Trophoblast cell (in vitro differentiated cells and primary cell): ENCODE measurements at regions not wholly inside any gene's neighbourhood (a gene's known extent, or its start where the extent isn't known, plus 50 kb on each side); places are given as distances from the start of the nearest gene placed in this dataset.
"Not testable (repeated sequence)": the region's sequence is repeated elsewhere in the genome, so short reads cannot be mapped to it uniquely, and the experiment has no call there.

Experiments used
- DNase-seq, 2 donors: peaks; one replicate each; pipeline ENCODE4 v3.0.0-alpha.2; 2016
- H2AFZ ChIP-seq: 2 replicates; pipeline ENCODE4 v1.6.1; 2013; ENCODE audit warnings: low read length, moderate library complexity, mild to moderate bottlenecking; ENCODE audit not compliant: insufficient read depth, poor library complexity
- H2AK5ac ChIP-seq: 2 replicates; pipeline ENCODE4 v1.6.1; 2013; ENCODE audit warnings: mild to moderate bottlenecking, low read length
- H2BK120ac ChIP-seq: 2 replicates; pipeline ENCODE4 v1.6.1; 2013; ENCODE audit warnings: low read length, mild to moderate bottlenecking, moderate library complexity; ENCODE audit not compliant: insufficient read depth, poor library complexity
- H2BK12ac ChIP-seq: 2 replicates; pipeline ENCODE4 v1.6.1; 2013; ENCODE audit warnings: mild to moderate bottlenecking, low read length, moderate library complexity
- H2BK5ac ChIP-seq: 2 replicates; pipeline ENCODE4 v1.6.1; 2013; ENCODE audit warnings: low read length, low read depth, moderate library complexity, mild to moderate bottlenecking; ENCODE audit not compliant: poor library complexity
- H3K14ac ChIP-seq: 2 replicates; pipeline ENCODE4 v1.6.1; 2013; ENCODE audit warnings: mild to moderate bottlenecking, low read length
- H3K18ac ChIP-seq: 2 replicates; pipeline ENCODE4 v1.6.1; 2013; ENCODE audit warnings: mild to moderate bottlenecking, low read length
- H3K23ac ChIP-seq: 2 replicates; pipeline ENCODE4 v1.6.1; 2013; ENCODE audit warnings: low read length
- H3K27ac ChIP-seq: 2 replicates; pipeline ENCODE4 v1.5.1; 2013; ENCODE audit warnings: low read depth, mild to moderate bottlenecking, inconsistent platforms, low read length, moderate library complexity
- H3K27me3 ChIP-seq: 2 replicates; pipeline ENCODE4 v1.6.1; 2013; ENCODE audit warnings: inconsistent platforms, mild to moderate bottlenecking, low read length, moderate library complexity; ENCODE audit not compliant: insufficient read depth
- H3K36me3 ChIP-seq, 2 experiments: 1 replicate in 1 of 2; 2 replicates in 1 of 2; pipeline ENCODE4 v1.6.1; 2013; ENCODE audit warnings: low read length in 2 of 2, mild to moderate bottlenecking in 2 of 2, moderate library complexity in 1 of 2; ENCODE audit not compliant: insufficient read depth in 2 of 2, control insufficient read depth in 1 of 2
- H3K4ac ChIP-seq: 2 replicates; pipeline ENCODE4 v1.6.1; 2013; ENCODE audit warnings: low read depth, mild to moderate bottlenecking, low read length, moderate library complexity
- H3K4me1 ChIP-seq, 2 experiments: 1 replicate in 1 of 2; 2 replicates in 1 of 2; pipeline ENCODE4 v1.6.1; 2013; ENCODE audit warnings: low read length in 2 of 2, mild to moderate bottlenecking in 2 of 2, moderate library complexity in 1 of 2; ENCODE audit not compliant: insufficient read depth in 2 of 2, control insufficient read depth in 1 of 2
- H3K4me2 ChIP-seq: 2 replicates; pipeline ENCODE4 v1.6.1; 2013; ENCODE audit warnings: inconsistent platforms, mild to moderate bottlenecking, low read length, moderate library complexity
- H3K4me3 ChIP-seq: 2 replicates; pipeline ENCODE4 v1.5.1; 2013; ENCODE audit warnings: mild to moderate bottlenecking, low read depth, low read length, inconsistent platforms
- H3K79me1 ChIP-seq: one replicate; pipeline ENCODE4 v1.6.1; 2013; ENCODE audit warnings: low read length
- H3K79me2 ChIP-seq: 2 replicates; pipeline ENCODE4 v1.6.1; 2013; ENCODE audit warnings: low read length, mild to moderate bottlenecking; ENCODE audit not compliant: control insufficient read depth, insufficient read depth, poor library complexity
- H3K9ac ChIP-seq: 2 replicates; pipeline ENCODE4 v1.6.1; 2013; ENCODE audit warnings: mild to moderate bottlenecking, low read length
- H3K9me3 ChIP-seq: 2 replicates; pipeline ENCODE4 v1.6.1; 2013; ENCODE audit warnings: low read depth, mild to moderate bottlenecking, control low read depth, inconsistent platforms, low read length; ENCODE audit not compliant: insufficient read depth
- H4K12ac ChIP-seq: 2 replicates; pipeline ENCODE4 v1.6.1; 2013; ENCODE audit warnings: low read depth, mild to moderate bottlenecking, low read length, moderate library complexity
- H4K8ac ChIP-seq: 2 replicates; pipeline ENCODE4 v1.6.1; 2013; ENCODE audit warnings: low read depth, mild to moderate bottlenecking, low read length, moderate library complexity
- H4K91ac ChIP-seq: one replicate; pipeline ENCODE4 v1.6.1; 2013; ENCODE audit warnings: low read depth, mild to moderate bottlenecking, low read length, moderate library complexity
- WGBS: extraction: QIAGEN DNeasy Blood & Tissue Kit; methylation state at CpG from one replicate; pipeline ENCODE4 v1.1.7; 2013; ENCODE audit warnings: missing lambda C conversion rate; ENCODE audit not compliant: insufficient read length, insufficient coverage; ENCODE audit errors: extremely low coverage; 5-methylcytosine and 5-hydroxymethylcytosine counted together

DNA sequence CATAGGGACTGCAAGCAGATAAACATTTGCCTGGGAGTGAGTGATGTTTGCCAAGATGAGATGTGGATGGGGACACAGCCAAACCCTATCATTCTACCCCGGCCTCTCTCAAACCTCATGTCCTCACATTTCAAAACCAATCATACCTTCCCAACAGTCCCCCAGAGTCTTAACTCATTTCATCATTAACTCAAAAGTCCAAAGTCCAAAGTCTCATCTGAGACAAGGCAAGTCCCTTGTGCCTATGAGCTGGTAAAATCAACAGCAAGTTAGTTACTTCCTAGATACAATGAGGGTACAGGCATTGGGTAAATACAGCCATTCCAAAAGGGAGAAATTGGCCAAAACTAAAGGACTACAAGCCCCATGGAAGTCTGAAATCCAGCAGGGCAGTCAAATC is 822.9 kb upstream of the SPRY2 start:
- H3K79me2 ChIP-seq, H4K91ac ChIP-seq, H3K4ac ChIP-seq, DNase-seq, H2AFZ ChIP-seq, H3K4me1 ChIP-seq, H2BK12ac ChIP-seq, H2AK5ac ChIP-seq, H3K27me3 ChIP-seq, H3K23ac ChIP-seq, H2BK5ac ChIP-seq, H3K4me3 ChIP-seq, H3K4me2 ChIP-seq, H4K8ac ChIP-seq, H3K9ac ChIP-seq, H3K36me3 ChIP-seq, H3K18ac ChIP-seq, H3K9me3 ChIP-seq, H3K27ac ChIP-seq, H3K14ac ChIP-seq, H4K12ac ChIP-seq, H3K79me1 ChIP-seq, H2BK120ac ChIP-seq: not testable (repeated sequence)
- WGBS: no CpG with 5 or more reads among the region's 1 CpG

DNA sequence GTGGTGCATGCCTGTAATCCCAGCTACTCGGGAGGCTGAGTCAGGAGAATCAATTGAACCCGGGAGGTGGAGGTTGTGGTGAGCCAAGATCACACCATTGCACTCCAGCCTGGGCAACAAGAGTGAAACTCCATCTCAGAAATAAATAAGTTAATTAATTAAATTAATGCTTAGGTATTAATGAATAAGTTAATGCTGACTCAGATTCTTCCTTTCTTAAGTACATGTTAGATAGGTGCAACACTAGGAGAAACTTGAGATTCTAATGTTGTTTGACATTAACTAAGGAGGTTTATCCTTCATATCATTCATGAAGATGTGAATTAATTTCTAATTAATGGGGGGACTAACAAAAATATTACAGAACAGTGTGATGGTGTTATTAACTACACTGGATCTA is 812.6 kb upstream of the SPRY2 start:
- H3K27me3 ChIP-seq: no peaks in the 10 kb centered on the region

DNA sequence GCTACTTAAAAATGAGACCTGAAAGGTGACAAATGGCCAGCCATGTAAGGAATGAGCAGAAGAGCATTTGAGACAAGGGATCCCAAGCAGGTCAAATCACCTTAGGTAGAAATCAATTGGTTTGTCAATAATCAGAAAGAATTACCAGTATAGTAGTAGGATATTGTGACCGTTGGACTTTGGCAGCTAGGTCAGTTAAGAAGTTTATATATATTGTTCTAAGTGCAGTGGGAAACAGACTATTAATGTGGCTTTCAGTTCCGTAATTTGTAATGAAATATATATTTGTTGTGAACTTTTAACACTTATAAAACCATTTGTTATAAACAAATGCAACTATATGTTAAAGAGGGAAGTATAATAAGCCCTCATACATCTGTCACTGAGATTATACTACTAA is 807.9 kb upstream of the SPRY2 start:
- H2BK5ac ChIP-seq: no peak overlapping the region
- WGBS: no CpG with 5 or more reads among the region's 2 CpGs
- no peak overlapping the region for H4K12ac ChIP-seq
- H3K4me2 ChIP-seq: no peak overlapping the region
- H3K36me3 ChIP-seq: no peaks in the 10 kb centered on the region
- H3K4me3 ChIP-seq: no peak overlapping the region
- H3K79me1 ChIP-seq: no peaks in the 10 kb centered on the region
- H3K9ac ChIP-seq: no peak overlapping the region
- no peak overlapping the region for H2AFZ ChIP-seq
- H2BK12ac ChIP-seq: no peak overlapping the region
- no peaks in the 10 kb centered on the region for H3K4me1 ChIP-seq
- no peak overlapping the region for H3K23ac ChIP-seq
- DNase-seq: no peak
- no peak overlapping the region for H3K27ac ChIP-seq
- H3K79me2 ChIP-seq: no peaks in the 10 kb centered on the region
- H3K4ac ChIP-seq: no peak overlapping the region
- no peaks in the 10 kb centered on the region for H3K9me3 ChIP-seq
- no peak overlapping the region for H3K14ac ChIP-seq
- no peak overlapping the region for H3K18ac ChIP-seq
- H4K91ac ChIP-seq: no peak overlapping the region
- H2AK5ac ChIP-seq: no peak overlapping the region
- H3K27me3 ChIP-seq: no peaks in the 10 kb centered on the region
- H4K8ac ChIP-seq: no peak overlapping the region
- no peak overlapping the region for H2BK120ac ChIP-seq

More for the DNA sequence above, 812.6 kb upstream of the SPRY2 start:
- Histone ChIP-seq H3K4me1 (no peaks in the 10 kb centered on the region), H4K8ac (no peak overlapping the region), H3K36me3 (no peaks in the 10 kb centered on the region), H3K27ac (no peak overlapping the region), H3K4me2 (no peak overlapping the region), H2AFZ (no peak overlapping the region), H3K4me3 (no peak overlapping the region), H3K79me1 (no peaks in the 10 kb centered on the region), H4K12ac (no peak overlapping the region), H2AK5ac (no peak overlapping the region), H3K14ac (no peak overlapping the region), H3K9me3 (no peaks in the 10 kb centered on the region), H3K4ac (no peak overlapping the region), H2BK12ac (no peak overlapping the region), H2BK5ac (no peak overlapping the region), H3K9ac (no peak overlapping the region), H2BK120ac (no peak overlapping the region), H3K23ac (no peak overlapping the region), H3K79me2 (no peaks in the 10 kb centered on the region), H3K18ac (no peak overlapping the region), H4K91ac (no peak overlapping the region)
- DNase-seq: no peak
- no CpG with 5 or more reads among the region's 2 CpGs for WGBS

DNA sequence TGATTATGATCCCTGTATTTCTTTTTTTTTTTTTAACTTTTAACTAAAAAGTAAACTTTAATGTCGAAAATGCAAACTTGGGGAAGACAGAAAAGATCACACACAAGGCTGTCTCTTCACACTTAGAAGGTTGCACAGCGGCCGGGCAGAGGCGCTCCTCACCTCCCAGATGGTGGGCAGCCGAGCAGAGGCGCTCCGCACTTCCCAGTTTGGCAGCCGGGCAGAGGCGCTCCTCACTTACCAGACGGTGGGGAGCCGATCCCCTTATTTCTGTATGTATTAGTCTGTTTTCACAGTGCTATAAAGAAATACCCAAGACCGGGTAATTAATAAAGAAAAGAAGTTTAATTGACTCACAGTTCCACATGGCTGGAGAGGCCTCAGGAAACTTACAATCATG is 805.6 kb upstream of the SPRY2 start:
- not testable (repeated sequence) for H2BK5ac ChIP-seq, H3K23ac ChIP-seq, H4K91ac ChIP-seq, H4K8ac ChIP-seq, H3K79me1 ChIP-seq, H2BK12ac ChIP-seq, H3K27ac ChIP-seq, H4K12ac ChIP-seq, DNase-seq, H3K4me1 ChIP-seq, H3K27me3 ChIP-seq, H3K36me3 ChIP-seq, H3K18ac ChIP-seq, H3K14ac ChIP-seq, H3K79me2 ChIP-seq, H2AK5ac ChIP-seq, H3K4me2 ChIP-seq, H3K4ac ChIP-seq, H3K9ac ChIP-seq, H3K9me3 ChIP-seq, H3K4me3 ChIP-seq, H2BK120ac ChIP-seq, H2AFZ ChIP-seq
- WGBS: no CpG with 5 or more reads among the region's 12 CpGs
